ENCODE measurements at regions not wholly inside any gene's neighbourhood (a gene's known extent, or its start where the extent isn't known, plus 50 kb on each side); places are given as distances from the start of the nearest gene placed in this dataset.

DNA sequence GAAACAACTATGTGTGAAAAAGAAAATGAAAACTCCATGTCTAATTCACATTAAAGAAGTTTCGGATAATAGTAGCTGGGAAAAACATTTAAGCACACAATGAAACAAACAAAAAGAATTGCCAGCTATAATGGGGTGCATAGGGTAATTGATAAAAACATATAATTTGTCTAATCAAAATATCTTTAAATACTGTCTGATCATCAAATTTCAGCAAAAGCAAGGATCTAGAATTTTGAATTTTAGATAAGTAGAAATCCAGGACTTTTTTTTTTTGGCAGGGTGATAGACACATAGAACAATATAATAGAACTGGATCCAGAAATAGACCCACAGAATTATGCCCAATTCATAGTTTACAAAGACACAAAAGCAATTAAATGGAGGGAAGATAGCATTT, 585.0 kb downstream of the TAF11L14 start:
- 84 to 90% methylated on average over 1 of the region's 1 CpG for WGBS, 2 donors
- TF ChIP-seq, protein P1, sequence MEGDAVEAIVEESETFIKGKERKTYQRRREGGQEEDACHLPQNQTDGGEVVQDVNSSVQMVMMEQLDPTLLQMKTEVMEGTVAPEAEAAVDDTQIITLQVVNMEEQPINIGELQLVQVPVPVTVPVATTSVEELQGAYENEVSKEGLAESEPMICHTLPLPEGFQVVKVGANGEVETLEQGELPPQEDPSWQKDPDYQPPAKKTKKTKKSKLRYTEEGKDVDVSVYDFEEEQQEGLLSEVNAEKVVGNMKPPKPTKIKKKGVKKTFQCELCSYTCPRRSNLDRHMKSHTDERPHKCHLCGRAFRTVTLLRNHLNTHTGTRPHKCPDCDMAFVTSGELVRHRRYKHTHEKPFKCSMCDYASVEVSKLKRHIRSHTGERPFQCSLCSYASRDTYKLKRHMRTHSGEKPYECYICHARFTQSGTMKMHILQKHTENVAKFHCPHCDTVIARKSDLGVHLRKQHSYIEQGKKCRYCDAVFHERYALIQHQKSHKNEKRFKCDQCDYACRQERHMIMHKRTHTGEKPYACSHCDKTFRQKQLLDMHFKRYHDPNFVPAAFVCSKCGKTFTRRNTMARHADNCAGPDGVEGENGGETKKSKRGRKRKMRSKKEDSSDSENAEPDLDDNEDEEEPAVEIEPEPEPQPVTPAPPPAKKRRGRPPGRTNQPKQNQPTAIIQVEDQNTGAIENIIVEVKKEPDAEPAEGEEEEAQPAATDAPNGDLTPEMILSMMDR (IDR thresholded peaks at IDR 0.05; ENCODE audit: control extremely low read depth, extremely low read depth), result no peak
- ATAC-seq (ENCODE audit: insufficient read depth, low FRiP score) (no peak), DNase-seq (no peak)
- H3K9me3 ChIP-seq (ENCODE audit: control insufficient read depth in 4 of 4, insufficient read depth in 3 of 4, low read length in 3 of 4), result no peaks in the 10 kb centered on the region
- no peak overlapping the region for H3K9ac ChIP-seq (ENCODE audit: insufficient read depth in 1 of 2, low read length in 2 of 2)
- H3K4me3 ChIP-seq, result no peak overlapping the region
- H3K27me3 ChIP-seq (ENCODE audit: control insufficient read depth in 3 of 3, insufficient read depth in 3 of 3, low read length in 2 of 3), result no peaks in the 10 kb centered on the region
- no peak overlapping the region for H3K27ac ChIP-seq (ENCODE audit: low read depth in 1 of 2, low read length in 1 of 2)
- no peaks in the 10 kb centered on the region for H3K36me3 ChIP-seq (ENCODE audit: control insufficient read depth in 4 of 4, insufficient read depth in 4 of 4, low read length in 4 of 4)
- H3K4me1 ChIP-seq (ENCODE audit: control insufficient read depth in 5 of 5, insufficient read depth in 5 of 5, low read length in 5 of 5), result no peaks in the 10 kb centered on the region

DNA sequence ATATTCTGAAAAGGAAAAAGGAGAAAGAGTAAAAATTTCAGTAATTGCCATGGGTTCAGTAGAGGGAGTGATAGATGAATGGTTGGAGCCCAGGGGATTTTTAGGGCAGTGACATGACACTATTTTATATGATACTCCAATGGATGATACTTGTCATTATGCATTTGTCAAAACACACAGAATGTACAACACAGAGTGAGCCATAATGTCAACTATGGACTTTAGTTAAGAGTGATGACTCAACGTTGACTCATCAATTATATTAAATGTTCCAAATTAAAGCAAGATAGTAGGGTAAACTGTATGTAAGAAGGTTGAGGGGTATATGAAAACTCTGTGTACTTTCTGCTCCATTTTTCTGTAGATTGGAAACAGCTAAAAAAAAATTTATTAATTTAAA, 586.4 kb downstream of the TAF11L14 start:
- ATAC-seq (ENCODE audit: insufficient read depth, low FRiP score) (no peak), DNase-seq (no peak)
- Histone ChIP-seq H3K4me3 (no peak overlapping the region), H3K9me3 (ENCODE audit: control insufficient read depth in 4 of 4, insufficient read depth in 3 of 4, low read length in 3 of 4) (no peaks in the 10 kb centered on the region), H3K36me3 (ENCODE audit: control insufficient read depth in 4 of 4, insufficient read depth in 4 of 4, low read length in 4 of 4) (no peaks in the 10 kb centered on the region), H3K27me3 (ENCODE audit: control insufficient read depth in 3 of 3, insufficient read depth in 3 of 3, low read length in 2 of 3) (no peaks in the 10 kb centered on the region), H3K4me1 (ENCODE audit: control insufficient read depth in 5 of 5, insufficient read depth in 5 of 5, low read length in 5 of 5) (no peaks in the 10 kb centered on the region), H3K9ac (ENCODE audit: insufficient read depth in 1 of 2, low read length in 2 of 2) (no peak overlapping the region), H3K27ac (ENCODE audit: low read depth in 1 of 2, low read length in 1 of 2) (no peak overlapping the region)
- TF ChIP-seq, protein P1 (IDR thresholded peaks at IDR 0.05; ENCODE audit: control extremely low read depth, extremely low read depth), result no peak
- WGBS, 2 donors, result 79 to 93% methylated on average over 1 of the region's 1 CpG

DNA sequence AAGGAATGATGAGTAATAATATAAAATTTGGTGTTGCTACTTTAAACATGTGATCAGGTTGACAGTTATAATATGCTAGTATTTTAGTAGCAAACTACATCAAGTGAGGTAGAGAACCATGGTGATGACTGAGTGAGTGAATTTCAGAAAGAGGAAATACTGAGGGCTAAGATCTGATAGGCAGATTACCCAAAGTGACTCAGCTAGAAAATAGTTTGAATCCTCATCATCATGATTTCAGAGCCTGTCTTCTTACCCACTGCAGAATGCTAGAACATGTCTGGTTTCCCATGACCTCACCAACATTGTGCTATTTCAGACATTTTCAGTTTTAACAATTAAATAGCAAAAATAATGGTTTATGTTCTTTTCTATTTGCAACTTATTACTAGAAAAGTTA, 602.1 kb downstream of the TAF11L14 start:
- ATAC-seq (ENCODE audit: insufficient read depth, low FRiP score), result no peak
- Histone ChIP-seq H3K9ac (ENCODE audit: insufficient read depth in 1 of 2, low read length in 2 of 2) (no peak overlapping the region), H3K4me3 (no peak overlapping the region), H3K36me3 (ENCODE audit: control insufficient read depth in 4 of 4, insufficient read depth in 4 of 4, low read length in 4 of 4) (no peaks in the 10 kb centered on the region), H3K4me1 (ENCODE audit: control insufficient read depth in 5 of 5, insufficient read depth in 5 of 5, low read length in 5 of 5) (no peaks in the 10 kb centered on the region), H3K27me3 (ENCODE audit: control insufficient read depth in 3 of 3, insufficient read depth in 3 of 3, low read length in 2 of 3) (no peaks in the 10 kb centered on the region), H3K27ac (ENCODE audit: low read depth in 1 of 2, low read length in 1 of 2) (no peak overlapping the region), H3K9me3 (ENCODE audit: control insufficient read depth in 4 of 4, insufficient read depth in 3 of 4, low read length in 3 of 4) (no peaks in the 10 kb centered on the region)
- TF ChIP-seq, protein P1 (IDR thresholded peaks at IDR 0.05; ENCODE audit: control extremely low read depth, extremely low read depth), result no peak
- DNase-seq, result no peak

DNA sequence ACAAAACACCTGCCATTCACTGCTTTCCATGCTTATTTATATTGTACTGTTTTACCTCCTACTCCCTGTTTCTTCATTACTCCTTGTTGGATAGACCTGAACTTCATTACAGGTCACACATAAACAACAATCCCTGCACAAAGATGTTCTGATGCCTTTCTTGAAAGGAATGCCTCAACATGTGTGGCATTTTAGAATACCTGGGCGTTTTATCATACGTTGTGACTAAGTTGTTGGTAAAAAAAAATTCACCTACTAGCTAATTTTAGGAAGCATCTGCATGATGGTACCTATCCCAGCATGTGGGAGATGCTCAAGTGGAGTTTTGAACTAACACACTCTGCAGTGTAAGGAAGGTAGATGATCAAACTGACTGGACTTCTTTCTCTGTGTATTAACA, 604.1 kb downstream of the TAF11L14 start:
- ATAC-seq (ENCODE audit: insufficient read depth, low FRiP score), result no peak
- TF ChIP-seq, protein P1 (IDR thresholded peaks at IDR 0.05; ENCODE audit: control extremely low read depth, extremely low read depth), result no peak
- no peaks in the 10 kb centered on the region for H3K9me3 ChIP-seq (ENCODE audit: control insufficient read depth in 4 of 4, insufficient read depth in 3 of 4, low read length in 3 of 4)

More for the DNA sequence above, 604.1 kb downstream of the TAF11L14 start:
- Histone ChIP-seq H3K36me3 (ENCODE audit: control insufficient read depth in 4 of 4, insufficient read depth in 4 of 4, low read length in 4 of 4) (no peaks in the 10 kb centered on the region), H3K27me3 (ENCODE audit: control insufficient read depth in 3 of 3, insufficient read depth in 3 of 3, low read length in 2 of 3) (no peaks in the 10 kb centered on the region), H3K4me1 (ENCODE audit: control insufficient read depth in 5 of 5, insufficient read depth in 5 of 5, low read length in 5 of 5) (no peaks in the 10 kb centered on the region), H3K27ac (ENCODE audit: low read depth in 1 of 2, low read length in 1 of 2) (no peak overlapping the region), H3K9ac (ENCODE audit: insufficient read depth in 1 of 2, low read length in 2 of 2) (no peak overlapping the region), H3K4me3 (no peak overlapping the region)
- no peak for DNase-seq
- WGBS, 2 donors, result 80 to 84% methylated on average over 2 of the region's 2 CpGs
